ENCODE measurements at regions not wholly inside any gene's neighbourhood (a gene's known extent, or its start where the extent isn't known, plus 50 kb on each side); places are given as distances from the start of the nearest gene placed in this dataset.

- Mint-ChIP-seq H3K27me3 (ENCODE audit: low read depth, unreplicated experiment) (peaks cover 3% of the 10 kb centered on the region), H3K4me1 (ENCODE audit: low read depth, unreplicated experiment) (no peaks in the 10 kb centered on the region), H3K27ac (ENCODE audit: unreplicated experiment) (no peak overlapping the region), H3K36me3 (ENCODE audit: low read depth, unreplicated experiment) (no peaks in the 10 kb centered on the region), H3K4me3 (ENCODE audit: unreplicated experiment) (no peak overlapping the region), H3K9me3 (ENCODE audit: unreplicated experiment) (peaks cover 5% of the 10 kb centered on the region)
- Histone ChIP-seq H2AFZ (ENCODE audit: low read depth, low read length) (no peak overlapping the region), H3K27me3 (ENCODE audit: insufficient read depth, low read length) (no peaks in the 10 kb centered on the region), H3K36me3 (ENCODE audit: insufficient read depth, low read length) (no peaks in the 10 kb centered on the region), H3K9ac (ENCODE audit: low read length) (no peak overlapping the region), H3K9me3 (ENCODE audit: insufficient read depth, low read depth, low read length) (no peaks in the 10 kb centered on the region), H4K20me1 (ENCODE audit: insufficient read depth, low read length) (no peaks in the 10 kb centered on the region), H3K79me2 (ENCODE audit: insufficient read depth, low read length) (no peaks in the 10 kb centered on the region), H3K4me1 (ENCODE audit: insufficient read depth, low read length) (peaks cover 3% of the 10 kb centered on the region), H3K4me3 (ENCODE audit: insufficient read depth, low read depth, low read length) (no peak overlapping the region), H3K4me2 (ENCODE audit: low read length) (no peak overlapping the region), H3K27ac (ENCODE audit: low read depth, low read length) (no peak overlapping the region)
- TF ChIP-seq EZH2 (IDR thresholded peaks at IDR 0.05; ENCODE audit: insufficient read depth, low read length), result no peak
- no peak for FAIRE-seq
- DNase-seq (ENCODE audit: low read depth), result no peak
Measured at GRCh38 chr12:93989949-93990348, 158.4 kb upstream of the PLXNC1 start.

- Mint-ChIP-seq H3K36me3 (ENCODE audit: low read depth, unreplicated experiment) (no peaks in the 10 kb centered on the region), H3K4me3 (ENCODE audit: unreplicated experiment) (no peak overlapping the region), H3K9me3 (ENCODE audit: unreplicated experiment) (peaks cover 5% of the 10 kb centered on the region), H3K27ac (ENCODE audit: unreplicated experiment) (no peak overlapping the region), H3K27me3 (ENCODE audit: low read depth, unreplicated experiment) (peaks cover 3% of the 10 kb centered on the region), H3K4me1 (ENCODE audit: low read depth, unreplicated experiment) (no peaks in the 10 kb centered on the region)
- H3K9me3 ChIP-seq (ENCODE audit: insufficient read depth, low read depth, low read length), result no peaks in the 10 kb centered on the region
- H3K27me3 ChIP-seq (ENCODE audit: insufficient read depth, low read length), result no peaks in the 10 kb centered on the region
- no peak overlapping the region for H3K27ac ChIP-seq (ENCODE audit: low read depth, low read length)
- FAIRE-seq, result peak; percentile 62
- no peaks in the 10 kb centered on the region for H3K79me2 ChIP-seq (ENCODE audit: insufficient read depth, low read length)
- no peaks in the 10 kb centered on the region for H4K20me1 ChIP-seq (ENCODE audit: insufficient read depth, low read length)
- H3K4me1 ChIP-seq (ENCODE audit: insufficient read depth, low read length), result peaks cover 3% of the 10 kb centered on the region
- H2AFZ ChIP-seq (ENCODE audit: low read depth, low read length), result peak overlapping the region; percentile 63
- DNase-seq (ENCODE audit: low read depth), result peak; percentile 47
- peak overlapping the region; percentile 78 for H3K4me2 ChIP-seq (ENCODE audit: low read length)
- H3K9ac ChIP-seq (ENCODE audit: low read length), result no peak overlapping the region
- TF ChIP-seq CTCF (IDR thresholded peaks at IDR 0.05; ENCODE audit: insufficient read depth, low read depth, low read length), result peak; percentile 42
- no peak for TF ChIP-seq EZH2 (IDR thresholded peaks at IDR 0.05; ENCODE audit: insufficient read depth, low read length)
- H3K4me3 ChIP-seq (ENCODE audit: insufficient read depth, low read depth, low read length), result no peak overlapping the region
- H3K36me3 ChIP-seq (ENCODE audit: insufficient read depth, low read length), result no peaks in the 10 kb centered on the region
Measured at GRCh38 chr12:93990832-93991803, 157.3 kb upstream of the PLXNC1 start.

- H3K27me3 Mint-ChIP-seq (ENCODE audit: low read depth, unreplicated experiment), result peaks cover 3% of the 10 kb centered on the region
- H3K4me1 Mint-ChIP-seq (ENCODE audit: low read depth, unreplicated experiment), result no peaks in the 10 kb centered on the region
- Histone ChIP-seq H4K20me1 (ENCODE audit: insufficient read depth, low read length) (no peaks in the 10 kb centered on the region), H3K4me2 (ENCODE audit: low read length) (no peak overlapping the region), H3K4me3 (ENCODE audit: insufficient read depth, low read depth, low read length) (no peak overlapping the region), H3K36me3 (ENCODE audit: insufficient read depth, low read length) (no peaks in the 10 kb centered on the region), H3K9ac (ENCODE audit: low read length) (no peak overlapping the region), H3K79me2 (ENCODE audit: insufficient read depth, low read length) (no peaks in the 10 kb centered on the region), H2AFZ (ENCODE audit: low read depth, low read length) (no peak overlapping the region), H3K9me3 (ENCODE audit: insufficient read depth, low read depth, low read length) (no peaks in the 10 kb centered on the region), H3K4me1 (ENCODE audit: insufficient read depth, low read length) (peaks cover 3% of the 10 kb centered on the region), H3K27ac (ENCODE audit: low read depth, low read length) (no peak overlapping the region), H3K27me3 (ENCODE audit: insufficient read depth, low read length) (no peaks in the 10 kb centered on the region)
- H3K36me3 Mint-ChIP-seq (ENCODE audit: low read depth, unreplicated experiment), result no peaks in the 10 kb centered on the region
- no peak overlapping the region for H3K4me3 Mint-ChIP-seq (ENCODE audit: unreplicated experiment)
- DNase-seq (ENCODE audit: low read depth) (peak; percentile 6), FAIRE-seq (no peak)
- peaks cover 2% of the 10 kb centered on the region for H3K9me3 Mint-ChIP-seq (ENCODE audit: unreplicated experiment)
- TF ChIP-seq EZH2 (IDR thresholded peaks at IDR 0.05; ENCODE audit: insufficient read depth, low read length), result no peak
- TF ChIP-seq CTCF (IDR thresholded peaks at IDR 0.05; ENCODE audit: insufficient read depth, low read depth, low read length), result no peak
- no peak overlapping the region for H3K27ac Mint-ChIP-seq (ENCODE audit: unreplicated experiment)
Measured at GRCh38 chr12:93991829-93992461, 156.4 kb upstream of the PLXNC1 start.
